A549 (cell line): ENCODE measurements at regions not wholly inside any gene's neighbourhood (a gene's known extent, or its start where the extent isn't known, plus 50 kb on each side); places are given as distances from the start of the nearest gene placed in this dataset.

Source experiments
- EP300 ChIP-seq, 2 experiments: fragments of >200 bp; sonication (Bioruptor Twin); formaldehyde crosslinking; IDR thresholded peaks; 2 replicates in 1 of 2; 3 replicates in 1 of 2; pipeline ENCODE4 v1.6.1; 2016 to 2017
- TF ChIP-seq, protein P1 (sequence below): fragments of >200 bp; sonication (Bioruptor Twin); formaldehyde crosslinking; IDR thresholded peaks from 3 replicates; pipeline ENCODE4 v1.5.1; 2016
- TF ChIP-seq, protein P2 (sequence below): IDR thresholded peaks from 2 replicates; pipeline ENCODE4 v1.6.1; 2012

DNA sequence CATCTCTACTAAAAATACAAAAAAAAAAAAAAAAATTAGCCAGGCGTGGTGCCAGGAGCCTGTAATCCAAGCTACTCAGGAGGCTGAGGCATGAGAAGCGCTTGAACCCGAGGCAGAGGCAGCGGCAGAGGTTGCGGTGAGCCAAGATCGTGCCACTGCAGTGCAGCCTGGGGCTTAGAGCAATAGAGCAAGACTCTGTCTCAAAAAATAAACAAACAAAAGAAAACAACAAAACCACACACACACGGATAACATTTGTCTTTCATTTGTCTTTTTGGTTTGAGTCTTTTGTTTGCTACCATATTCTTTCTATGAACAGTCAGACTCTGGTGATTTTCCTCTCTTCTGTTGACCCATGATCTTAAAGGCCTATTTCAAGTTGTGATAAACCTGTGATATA lies 1168.3 kb upstream of the WWC1 start:
- TF ChIP-seq, protein P1, sequence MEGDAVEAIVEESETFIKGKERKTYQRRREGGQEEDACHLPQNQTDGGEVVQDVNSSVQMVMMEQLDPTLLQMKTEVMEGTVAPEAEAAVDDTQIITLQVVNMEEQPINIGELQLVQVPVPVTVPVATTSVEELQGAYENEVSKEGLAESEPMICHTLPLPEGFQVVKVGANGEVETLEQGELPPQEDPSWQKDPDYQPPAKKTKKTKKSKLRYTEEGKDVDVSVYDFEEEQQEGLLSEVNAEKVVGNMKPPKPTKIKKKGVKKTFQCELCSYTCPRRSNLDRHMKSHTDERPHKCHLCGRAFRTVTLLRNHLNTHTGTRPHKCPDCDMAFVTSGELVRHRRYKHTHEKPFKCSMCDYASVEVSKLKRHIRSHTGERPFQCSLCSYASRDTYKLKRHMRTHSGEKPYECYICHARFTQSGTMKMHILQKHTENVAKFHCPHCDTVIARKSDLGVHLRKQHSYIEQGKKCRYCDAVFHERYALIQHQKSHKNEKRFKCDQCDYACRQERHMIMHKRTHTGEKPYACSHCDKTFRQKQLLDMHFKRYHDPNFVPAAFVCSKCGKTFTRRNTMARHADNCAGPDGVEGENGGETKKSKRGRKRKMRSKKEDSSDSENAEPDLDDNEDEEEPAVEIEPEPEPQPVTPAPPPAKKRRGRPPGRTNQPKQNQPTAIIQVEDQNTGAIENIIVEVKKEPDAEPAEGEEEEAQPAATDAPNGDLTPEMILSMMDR, result no peak
- TF ChIP-seq EP300 (IDR thresholded peaks at IDR 0.05), result no peak
- TF ChIP-seq, protein P2, sequence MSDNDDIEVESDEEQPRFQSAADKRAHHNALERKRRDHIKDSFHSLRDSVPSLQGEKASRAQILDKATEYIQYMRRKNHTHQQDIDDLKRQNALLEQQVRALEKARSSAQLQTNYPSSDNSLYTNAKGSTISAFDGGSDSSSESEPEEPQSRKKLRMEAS, result no peak
